Adipocyte (in vitro differentiated cells): ENCODE measurements at regions not wholly inside any gene's neighbourhood (a gene's known extent, or its start where the extent isn't known, plus 50 kb on each side); places are given as distances from the start of the nearest gene placed in this dataset.
A peak's percentile ranks its signal among the peaks of the same experiment; 100 is the strongest.

Experiments
- DNase-seq: peaks from one replicate; pipeline ENCODE4 v3.0.0-alpha.2; 2015; ENCODE audit warnings: low read depth
- H3K27me3 ChIP-seq: replicated peaks from 2 replicates; pipeline ENCODE4 v1.7.0; 2013; ENCODE audit warnings: mild to moderate bottlenecking, low read length, moderate library complexity; ENCODE audit not compliant: control insufficient read depth, insufficient read depth
- H3K36me3 ChIP-seq: 2 replicates; pipeline ENCODE4 v1.7.0; 2013; ENCODE audit warnings: low read length, mild to moderate bottlenecking, moderate library complexity; ENCODE audit not compliant: control insufficient read depth, insufficient read depth, severe bottlenecking
- H3K4me1 ChIP-seq: 2 replicates; pipeline ENCODE4 v1.7.0; 2013; ENCODE audit warnings: mild to moderate bottlenecking, low read length, moderate library complexity; ENCODE audit not compliant: control insufficient read depth, insufficient read depth
- H3K4me3 ChIP-seq: 2 replicates; pipeline ENCODE4 v1.7.0; 2013; ENCODE audit warnings: mild to moderate bottlenecking, low read length, moderate library complexity
- H3K9ac ChIP-seq: 2 replicates; pipeline ENCODE4 v1.7.0; 2013; ENCODE audit warnings: mild to moderate bottlenecking, low read length, moderate library complexity
- H3K9me3 ChIP-seq: 2 replicates; pipeline ENCODE4 v1.7.0; 2013; ENCODE audit warnings: mild to moderate bottlenecking, low read length, moderate library complexity; ENCODE audit not compliant: control insufficient read depth

DNA sequence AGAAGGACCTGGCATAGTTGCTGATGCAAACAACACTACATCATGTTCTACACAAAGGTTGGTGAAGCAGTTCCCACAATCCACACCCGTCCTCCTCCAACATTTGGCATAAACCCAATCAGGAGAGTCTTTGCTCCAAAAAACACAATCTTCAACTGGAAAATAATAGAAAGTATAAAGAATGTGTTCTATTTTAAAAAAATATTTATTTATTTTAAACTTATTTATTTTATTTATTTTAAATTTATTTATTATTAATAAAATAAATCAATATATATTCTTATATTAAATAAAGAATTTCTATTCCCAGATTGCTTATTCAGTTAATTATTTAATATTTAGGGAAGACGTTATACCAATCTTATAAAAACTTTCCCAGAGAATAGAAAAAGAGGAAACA is 1753.7 kb upstream of the AGA start:
- H3K36me3 ChIP-seq: no peaks in the 10 kb centered on the region
- no peak overlapping the region for H3K4me3 ChIP-seq
- DNase-seq: no peak
- H3K4me1 ChIP-seq: no peaks in the 10 kb centered on the region
- H3K27me3 ChIP-seq: no peaks in the 10 kb centered on the region
- no peak overlapping the region for H3K9ac ChIP-seq
- H3K9me3 ChIP-seq: no peaks in the 10 kb centered on the region

DNA sequence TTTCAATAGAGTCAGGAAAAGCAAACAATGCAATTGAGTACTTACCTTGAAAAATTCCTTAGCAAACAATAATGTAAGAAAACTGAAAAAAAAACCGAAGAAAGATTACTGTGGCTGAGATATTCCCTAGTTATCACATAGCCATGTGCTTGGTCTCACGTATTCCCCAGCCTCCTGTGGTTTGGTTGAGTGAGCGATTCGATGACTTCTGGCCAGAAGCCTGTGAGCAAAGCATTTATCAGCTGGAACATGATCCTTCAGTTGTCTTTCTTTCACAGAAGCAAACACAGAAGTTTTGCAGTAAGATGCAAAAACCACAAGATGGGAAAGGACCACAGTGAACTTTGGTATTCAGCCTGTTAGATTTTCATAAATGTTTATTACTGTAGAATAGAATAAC is 1754.3 kb upstream of the AGA start:
- peak; percentile 40 for DNase-seq
- no peaks in the 10 kb centered on the region for H3K4me1 ChIP-seq
- no peaks in the 10 kb centered on the region for H3K9me3 ChIP-seq
- no peaks in the 10 kb centered on the region for H3K27me3 ChIP-seq
- H3K36me3 ChIP-seq: no peaks in the 10 kb centered on the region
- H3K4me3 ChIP-seq: no peak overlapping the region
- H3K9ac ChIP-seq: no peak overlapping the region

DNA sequence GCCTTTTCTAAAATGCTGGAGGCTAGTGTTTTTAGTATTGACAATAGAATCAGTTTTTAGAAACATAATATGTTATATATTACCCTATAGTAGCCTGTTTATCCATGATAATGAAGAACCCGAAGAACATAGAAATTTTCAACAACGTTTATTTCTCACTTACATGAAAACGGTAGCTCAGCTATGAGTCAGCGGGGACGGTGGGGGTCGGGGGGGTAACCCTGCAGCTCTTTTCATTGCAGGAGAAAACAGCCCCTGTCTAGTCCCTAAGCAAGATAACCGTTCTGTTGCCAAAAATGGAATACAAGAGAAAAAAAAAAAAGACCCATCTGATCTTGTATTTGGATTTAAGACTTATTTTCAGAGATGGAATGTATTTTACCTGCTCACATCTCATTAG is 1758.4 kb upstream of the AGA start:
- H3K9me3 ChIP-seq: no peaks in the 10 kb centered on the region
- no peaks in the 10 kb centered on the region for H3K27me3 ChIP-seq
- no peak overlapping the region for H3K9ac ChIP-seq
- H3K4me1 ChIP-seq: no peaks in the 10 kb centered on the region
- no peaks in the 10 kb centered on the region for H3K36me3 ChIP-seq
- no peak for DNase-seq
- no peak overlapping the region for H3K4me3 ChIP-seq

DNA sequence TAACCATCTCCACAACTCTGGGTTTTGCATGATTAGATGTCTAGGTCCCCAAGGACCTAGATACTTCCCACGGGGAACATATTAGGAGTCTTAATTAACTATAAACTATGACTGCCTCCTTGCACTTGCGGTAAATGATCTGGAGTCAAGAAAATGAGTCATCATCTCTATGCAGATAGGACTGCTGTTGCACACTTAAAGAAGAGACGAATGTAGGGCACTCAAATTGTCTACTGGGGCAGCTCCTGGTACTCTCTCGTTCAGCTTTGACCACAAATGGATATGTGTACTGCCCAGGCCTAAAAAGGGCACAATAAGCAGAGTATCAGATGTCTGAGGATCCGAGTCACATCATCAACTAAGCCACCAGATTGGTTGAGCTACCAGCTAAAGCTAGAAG is 1783.4 kb upstream of the AGA start:
- Histone ChIP-seq H3K27me3 (no peaks in the 10 kb centered on the region), H3K36me3 (no peaks in the 10 kb centered on the region), H3K4me1 (no peaks in the 10 kb centered on the region), H3K9ac (no peak overlapping the region), H3K4me3 (no peak overlapping the region), H3K9me3 (no peaks in the 10 kb centered on the region)
- peak; percentile 4 for DNase-seq

DNA sequence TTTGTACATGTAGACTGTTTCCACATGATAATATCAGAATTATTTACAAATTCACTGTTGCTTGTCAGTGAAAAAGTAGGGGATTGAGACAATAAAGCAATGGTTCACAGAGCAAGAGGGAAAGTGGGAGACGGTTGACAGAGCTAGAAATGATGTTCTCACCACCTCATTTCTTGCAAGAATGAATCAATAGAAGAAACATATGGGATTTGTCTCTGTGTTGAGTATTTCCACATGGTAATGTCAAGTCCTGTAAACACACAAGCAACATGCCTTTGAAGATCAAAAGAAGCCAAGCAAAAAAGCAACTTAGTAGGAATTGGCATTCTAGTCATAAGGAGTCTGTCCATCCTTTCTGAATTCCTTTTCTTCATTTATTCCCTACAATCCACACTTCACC is 1806.6 kb upstream of the AGA start:
- no peak for DNase-seq
- no peaks in the 10 kb centered on the region for H3K36me3 ChIP-seq
- H3K27me3 ChIP-seq: no peaks in the 10 kb centered on the region
- no peak overlapping the region for H3K4me3 ChIP-seq
- no peaks in the 10 kb centered on the region for H3K4me1 ChIP-seq
- H3K9ac ChIP-seq: no peak overlapping the region
- H3K9me3 ChIP-seq: peaks cover 3% of the 10 kb centered on the region

DNA sequence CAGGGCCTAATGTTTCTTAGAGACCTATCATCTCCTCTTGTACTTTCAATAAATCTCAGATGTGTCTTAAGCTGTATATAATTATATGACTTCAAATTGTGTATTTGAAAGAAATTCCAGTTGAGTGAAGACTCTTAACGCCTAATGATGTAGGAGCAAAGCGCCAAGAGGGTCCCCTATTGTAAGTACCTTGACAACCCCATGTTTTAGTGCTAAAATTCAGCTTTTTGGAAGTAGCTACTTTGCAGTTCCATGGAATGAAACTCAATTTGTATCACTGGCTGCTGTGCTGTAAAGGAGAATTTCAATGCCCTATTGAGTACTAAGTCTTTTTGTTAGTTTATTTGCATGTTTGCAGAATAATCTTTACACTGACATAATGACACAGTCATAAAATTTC is 1826.6 kb upstream of the AGA start:
- H3K4me3 ChIP-seq: no peak overlapping the region
- no peaks in the 10 kb centered on the region for H3K36me3 ChIP-seq
- peaks cover 22% of the 10 kb centered on the region for H3K9me3 ChIP-seq
- H3K27me3 ChIP-seq: no peaks in the 10 kb centered on the region
- no peak overlapping the region for H3K9ac ChIP-seq
- no peaks in the 10 kb centered on the region for H3K4me1 ChIP-seq
- no peak for DNase-seq

DNA sequence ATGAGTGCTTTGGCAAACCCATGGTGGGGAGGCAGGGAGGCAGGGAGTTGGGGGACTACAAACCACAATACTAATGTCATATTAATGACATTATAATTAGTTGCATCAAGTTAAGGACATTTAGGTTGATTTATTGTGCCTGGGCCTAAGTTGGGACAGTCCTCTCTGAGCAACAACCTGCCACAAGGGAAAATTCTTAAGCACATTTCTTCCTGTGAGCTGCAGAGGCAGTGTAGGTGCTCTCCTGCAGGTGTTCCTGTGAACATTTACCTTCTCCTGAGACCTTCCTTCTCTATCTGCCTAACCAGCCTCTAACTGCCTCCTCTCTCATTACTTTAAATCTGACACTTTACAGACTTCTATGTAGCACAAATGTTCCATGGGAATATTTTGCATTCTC is 1830.0 kb upstream of the AGA start:
- H3K4me3 ChIP-seq: no peak overlapping the region
- H3K9me3 ChIP-seq: peaks cover 4% of the 10 kb centered on the region
- DNase-seq: no peak
- no peaks in the 10 kb centered on the region for H3K36me3 ChIP-seq
- H3K27me3 ChIP-seq: no peaks in the 10 kb centered on the region
- H3K9ac ChIP-seq: no peak overlapping the region
- H3K4me1 ChIP-seq: no peaks in the 10 kb centered on the region

DNA sequence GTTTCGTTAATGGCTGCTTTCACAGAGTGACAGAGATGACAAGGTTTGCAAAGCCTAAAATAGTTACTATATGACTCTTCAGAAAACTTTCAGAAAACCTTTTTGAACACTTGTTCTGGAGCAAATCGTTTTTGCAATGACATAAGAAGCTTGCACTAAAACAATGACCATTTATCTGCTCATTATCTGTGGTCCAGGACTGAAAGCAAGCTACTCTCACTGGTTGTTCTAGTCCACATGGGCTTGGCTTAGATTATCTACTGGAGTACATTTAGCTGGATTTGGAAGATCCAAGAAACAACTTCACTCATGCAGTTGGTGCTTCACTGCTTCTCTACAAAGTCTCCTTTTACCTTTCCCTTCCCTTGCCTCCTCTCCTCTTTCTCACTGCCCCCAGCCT is 1836.4 kb upstream of the AGA start:
- H3K27me3 ChIP-seq: no peaks in the 10 kb centered on the region
- no peaks in the 10 kb centered on the region for H3K9me3 ChIP-seq
- DNase-seq: no peak
- no peaks in the 10 kb centered on the region for H3K4me1 ChIP-seq
- no peak overlapping the region for H3K9ac ChIP-seq
- H3K36me3 ChIP-seq: no peaks in the 10 kb centered on the region
- H3K4me3 ChIP-seq: no peak overlapping the region

DNA sequence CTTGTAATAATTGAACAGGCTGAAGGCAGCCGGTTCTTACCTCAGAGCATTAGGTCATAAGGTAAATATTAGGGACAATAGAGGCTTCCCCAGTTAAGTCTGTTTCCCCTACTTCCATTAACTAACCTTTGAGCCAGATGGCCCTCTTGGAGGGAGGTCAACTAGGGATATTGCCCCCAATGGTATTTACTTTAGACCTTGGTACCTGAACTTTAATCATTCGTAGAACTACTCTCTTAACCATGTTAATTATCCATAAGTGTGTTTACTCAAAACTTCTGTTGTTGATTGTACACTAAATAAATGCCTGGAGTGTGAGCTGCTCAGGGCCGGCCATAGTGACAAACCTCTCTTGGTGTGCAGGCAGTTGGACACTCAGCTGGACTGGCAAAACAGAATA is 1843.5 kb upstream of the AGA start:
- Histone ChIP-seq H3K27me3 (no peaks in the 10 kb centered on the region), H3K9me3 (no peaks in the 10 kb centered on the region), H3K36me3 (no peaks in the 10 kb centered on the region), H3K9ac (no peak overlapping the region), H3K4me1 (no peaks in the 10 kb centered on the region), H3K4me3 (no peak overlapping the region)
- DNase-seq: no peak

DNA sequence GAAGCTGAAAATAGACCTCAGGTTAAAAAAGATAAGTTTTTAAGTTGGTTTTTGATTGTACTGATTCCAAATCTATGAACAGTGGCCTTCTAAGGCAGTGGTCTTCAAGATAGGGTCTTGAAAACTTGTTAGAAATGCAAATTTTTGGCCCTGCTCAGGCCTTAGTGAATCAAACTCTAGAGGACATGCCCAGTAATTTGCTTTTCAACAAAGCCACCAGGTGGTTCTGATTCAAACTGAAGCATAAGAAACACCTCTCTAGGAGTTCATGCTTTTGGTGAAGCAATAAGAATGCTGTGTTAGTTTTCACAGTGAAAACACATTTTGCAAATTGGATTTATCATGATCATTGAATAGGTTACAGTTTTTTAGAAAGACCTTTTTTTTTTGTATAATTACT is 1849.4 kb upstream of the AGA start:
- no peaks in the 10 kb centered on the region for H3K4me1 ChIP-seq
- H3K9me3 ChIP-seq: peaks cover 3% of the 10 kb centered on the region
- no peak overlapping the region for H3K9ac ChIP-seq
- no peak overlapping the region for H3K4me3 ChIP-seq
- DNase-seq: no peak
- no peaks in the 10 kb centered on the region for H3K36me3 ChIP-seq
- no peaks in the 10 kb centered on the region for H3K27me3 ChIP-seq

DNA sequence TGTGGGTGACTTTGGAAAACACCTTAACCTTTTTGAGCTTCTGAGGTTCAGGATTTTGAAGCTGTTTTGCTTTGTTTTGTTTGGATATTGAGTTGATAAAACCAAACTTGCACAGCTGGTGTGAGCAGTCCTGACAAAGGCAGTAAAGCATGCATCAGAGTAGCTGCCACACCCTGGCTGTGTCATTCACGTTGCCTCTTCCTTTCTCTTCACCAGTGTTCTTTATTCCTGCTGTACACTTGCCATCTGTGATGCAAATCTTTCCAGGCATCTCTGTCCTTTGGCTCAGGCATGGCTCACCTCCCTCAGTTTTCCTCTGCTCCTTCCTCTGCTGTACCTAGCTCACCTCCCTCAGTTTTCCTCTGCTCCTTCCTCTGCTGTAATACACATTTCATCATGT is 1850.2 kb upstream of the AGA start:
- no peaks in the 10 kb centered on the region for H3K36me3 ChIP-seq
- peaks cover 6% of the 10 kb centered on the region for H3K9me3 ChIP-seq
- H3K4me3 ChIP-seq: no peak overlapping the region
- H3K27me3 ChIP-seq: no peaks in the 10 kb centered on the region
- no peaks in the 10 kb centered on the region for H3K4me1 ChIP-seq
- peak; percentile 4 for DNase-seq
- H3K9ac ChIP-seq: no peak overlapping the region

DNA sequence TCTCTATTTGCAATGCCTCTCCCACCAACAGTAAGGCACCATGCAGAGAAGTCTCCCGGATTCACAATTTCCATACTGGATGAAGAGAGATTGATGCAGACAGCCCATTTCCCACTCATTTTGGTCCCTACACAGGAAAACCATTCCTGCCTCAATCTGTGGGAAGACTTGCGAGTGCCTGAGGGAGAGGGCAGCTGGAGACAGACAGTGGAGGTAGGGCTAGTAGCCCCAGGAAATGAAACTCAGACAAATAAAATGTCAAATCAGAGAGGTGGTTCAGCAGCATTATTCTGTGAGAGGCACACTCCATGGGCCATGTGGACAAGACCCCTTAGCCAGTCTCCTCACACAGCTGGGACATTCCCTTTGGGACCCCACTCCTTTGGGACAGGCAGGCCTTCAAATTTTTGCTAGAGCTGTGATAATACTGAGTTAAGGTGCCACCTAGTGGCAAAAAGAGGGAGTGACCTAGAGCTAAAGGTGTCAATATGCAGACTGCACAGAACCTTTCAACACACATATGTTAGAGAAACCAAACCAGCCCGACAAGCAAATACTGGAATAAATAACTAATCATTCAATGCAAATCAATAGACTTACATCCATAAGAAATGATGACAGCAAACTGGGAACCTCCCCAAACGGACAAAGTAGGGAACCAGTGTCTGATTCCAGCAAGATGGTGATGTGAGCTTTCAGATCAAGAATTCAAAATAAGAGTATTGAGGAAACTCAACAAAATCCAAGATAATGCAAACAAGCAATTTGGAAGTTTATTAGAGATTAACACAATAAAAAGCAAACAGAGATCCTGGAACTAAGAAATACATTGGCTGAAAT is 1865.3 kb upstream of the AGA start:
- Histone ChIP-seq H3K36me3 (no peaks in the 10 kb centered on the region), H3K9me3 (peaks cover 5% of the 10 kb centered on the region), H3K4me3 (no peak overlapping the region), H3K4me1 (no peaks in the 10 kb centered on the region), H3K9ac (no peak overlapping the region), H3K27me3 (no peaks in the 10 kb centered on the region)
- peak; percentile 34 for DNase-seq
